ENCODE measurements at regions not wholly inside any gene's neighbourhood (a gene's known extent, or its start where the extent isn't known, plus 50 kb on each side); places are given as distances from the start of the nearest gene placed in this dataset.

GRCh38 chr5:170159947-170160346 lies 54.2 kb downstream of the FOXI1 start:
- DNase-seq (ENCODE audit: low spot score): no peak

- peak; percentile 29 for DNase-seq (ENCODE audit: low spot score)
Measured at GRCh38 chr5:170161069-170161468, 55.4 kb downstream of the FOXI1 start.

GRCh38 chr5:170162631-170163321 lies 57.1 kb downstream of the FOXI1 start:
- no peak for DNase-seq (ENCODE audit: low spot score)

- DNase-seq (ENCODE audit: low spot score): no peak
Measured at GRCh38 chr5:170164087-170164486, 58.4 kb downstream of the FOXI1 start.

GRCh38 chr5:170164921-170165320 lies 59.2 kb downstream of the FOXI1 start:
- no peak for DNase-seq (ENCODE audit: low spot score)

- DNase-seq (ENCODE audit: low spot score): no peak
Measured at GRCh38 chr5:170166101-170166500, 60.4 kb downstream of the FOXI1 start.

GRCh38 chr5:170168002-170168401 lies 62.3 kb downstream of the FOXI1 start:
- no peak for DNase-seq (ENCODE audit: low spot score)

GRCh38 chr5:170168797-170169196 lies 63.1 kb downstream of the FOXI1 start:
- DNase-seq (ENCODE audit: low spot score): no peak

GRCh38 chr5:170169996-170170395 lies 62.8 kb upstream of the C5orf58 start:
- no peak for DNase-seq (ENCODE audit: low spot score)

- DNase-seq (ENCODE audit: low spot score): no peak
Measured at GRCh38 chr5:170171811-170172210, 61.0 kb upstream of the C5orf58 start.

- DNase-seq (ENCODE audit: low spot score): no peak
Measured at GRCh38 chr5:170173227-170173626, 59.6 kb upstream of the C5orf58 start.

- DNase-seq (ENCODE audit: low spot score): no peak
Measured at GRCh38 chr5:170173647-170174046, 59.1 kb upstream of the C5orf58 start.

- DNase-seq (ENCODE audit: low spot score): no peak
Measured at GRCh38 chr5:170176916-170177315, 55.9 kb upstream of the C5orf58 start.

GRCh38 chr5:170178814-170179213 lies 54.0 kb upstream of the C5orf58 start:
- DNase-seq (ENCODE audit: low spot score): no peak

- no peak for DNase-seq (ENCODE audit: low spot score)
Measured at GRCh38 chr5:170179626-170180025, 53.2 kb upstream of the C5orf58 start.

- no peak for DNase-seq (ENCODE audit: low spot score)
Measured at GRCh38 chr5:170181902-170182301, 50.9 kb upstream of the C5orf58 start.

GRCh38 chr5:170182491-170182890 lies 50.3 kb upstream of the C5orf58 start:
- DNase-seq (ENCODE audit: low spot score): no peak
